ENCODE measurements at regions not wholly inside any gene's neighbourhood (a gene's known extent, or its start where the extent isn't known, plus 50 kb on each side); places are given as distances from the start of the nearest gene placed in this dataset.

DNA sequence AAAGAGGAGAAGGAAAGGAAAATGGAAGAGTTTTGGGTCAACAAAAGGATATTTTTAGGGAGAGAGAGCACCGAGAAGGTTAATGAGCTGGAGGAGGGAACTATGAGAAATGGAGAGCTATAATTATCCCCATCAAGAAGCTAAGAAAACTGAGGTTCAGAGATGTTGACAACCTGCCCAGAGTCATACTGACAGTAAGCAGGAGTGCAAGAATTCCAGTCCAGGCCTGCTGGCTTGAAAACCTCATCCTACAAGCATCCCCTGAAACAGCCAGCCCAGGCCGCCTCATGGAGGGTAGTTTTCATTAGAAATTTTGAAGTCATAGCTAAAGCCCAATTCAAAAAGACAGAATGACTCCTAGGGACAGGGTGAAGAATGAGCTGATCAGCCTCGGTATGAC, 172.1 kb upstream of the LRFN2 start:
- no peak for DNase-seq (ENCODE audit: low spot score)
- no peak overlapping the region for H3K4me3 ChIP-seq
- no peak overlapping the region for H3K27ac ChIP-seq
- TF ChIP-seq, protein P1, sequence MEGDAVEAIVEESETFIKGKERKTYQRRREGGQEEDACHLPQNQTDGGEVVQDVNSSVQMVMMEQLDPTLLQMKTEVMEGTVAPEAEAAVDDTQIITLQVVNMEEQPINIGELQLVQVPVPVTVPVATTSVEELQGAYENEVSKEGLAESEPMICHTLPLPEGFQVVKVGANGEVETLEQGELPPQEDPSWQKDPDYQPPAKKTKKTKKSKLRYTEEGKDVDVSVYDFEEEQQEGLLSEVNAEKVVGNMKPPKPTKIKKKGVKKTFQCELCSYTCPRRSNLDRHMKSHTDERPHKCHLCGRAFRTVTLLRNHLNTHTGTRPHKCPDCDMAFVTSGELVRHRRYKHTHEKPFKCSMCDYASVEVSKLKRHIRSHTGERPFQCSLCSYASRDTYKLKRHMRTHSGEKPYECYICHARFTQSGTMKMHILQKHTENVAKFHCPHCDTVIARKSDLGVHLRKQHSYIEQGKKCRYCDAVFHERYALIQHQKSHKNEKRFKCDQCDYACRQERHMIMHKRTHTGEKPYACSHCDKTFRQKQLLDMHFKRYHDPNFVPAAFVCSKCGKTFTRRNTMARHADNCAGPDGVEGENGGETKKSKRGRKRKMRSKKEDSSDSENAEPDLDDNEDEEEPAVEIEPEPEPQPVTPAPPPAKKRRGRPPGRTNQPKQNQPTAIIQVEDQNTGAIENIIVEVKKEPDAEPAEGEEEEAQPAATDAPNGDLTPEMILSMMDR (IDR thresholded peaks at IDR 0.05) = no peak

DNA sequence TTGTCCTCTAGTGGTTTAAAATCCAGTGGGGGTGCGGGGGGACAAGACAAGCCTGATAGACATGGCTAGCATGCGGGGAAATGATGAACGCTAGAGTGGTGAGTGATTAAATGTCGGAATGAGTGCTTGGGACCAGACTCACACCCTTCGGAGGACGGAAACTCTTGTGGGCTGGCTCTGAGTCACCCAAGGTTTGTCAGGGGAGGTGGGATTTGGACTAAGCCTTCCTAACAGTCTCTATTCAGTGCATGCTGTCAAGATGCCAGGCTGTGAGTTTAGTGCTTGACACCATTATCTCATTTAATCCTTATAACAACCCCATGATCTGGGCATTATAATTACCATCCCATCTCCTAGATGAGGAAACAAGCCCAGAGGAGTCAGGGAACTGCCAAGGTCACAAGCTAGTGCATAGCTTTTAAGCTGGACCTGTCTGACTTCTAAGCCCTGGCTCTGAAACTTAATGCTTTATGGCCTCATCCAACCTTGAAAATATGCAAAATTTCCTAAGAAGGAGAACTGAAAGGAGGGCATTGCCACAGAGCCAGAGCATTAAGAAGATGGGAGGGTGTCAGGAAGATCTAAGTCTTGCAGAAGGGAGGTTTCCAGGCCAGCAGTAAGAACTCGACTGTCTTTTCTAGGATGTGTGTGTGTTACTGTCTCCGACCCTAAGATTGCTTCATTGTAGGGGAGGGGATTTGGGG, 168.7 kb upstream of the LRFN2 start:
- no peak for DNase-seq (ENCODE audit: low spot score)
- TF ChIP-seq, protein P1 (IDR thresholded peaks at IDR 0.05) = no peak
- Histone ChIP-seq H3K27ac (no peak overlapping the region), H3K4me3 (no peak overlapping the region)

DNA sequence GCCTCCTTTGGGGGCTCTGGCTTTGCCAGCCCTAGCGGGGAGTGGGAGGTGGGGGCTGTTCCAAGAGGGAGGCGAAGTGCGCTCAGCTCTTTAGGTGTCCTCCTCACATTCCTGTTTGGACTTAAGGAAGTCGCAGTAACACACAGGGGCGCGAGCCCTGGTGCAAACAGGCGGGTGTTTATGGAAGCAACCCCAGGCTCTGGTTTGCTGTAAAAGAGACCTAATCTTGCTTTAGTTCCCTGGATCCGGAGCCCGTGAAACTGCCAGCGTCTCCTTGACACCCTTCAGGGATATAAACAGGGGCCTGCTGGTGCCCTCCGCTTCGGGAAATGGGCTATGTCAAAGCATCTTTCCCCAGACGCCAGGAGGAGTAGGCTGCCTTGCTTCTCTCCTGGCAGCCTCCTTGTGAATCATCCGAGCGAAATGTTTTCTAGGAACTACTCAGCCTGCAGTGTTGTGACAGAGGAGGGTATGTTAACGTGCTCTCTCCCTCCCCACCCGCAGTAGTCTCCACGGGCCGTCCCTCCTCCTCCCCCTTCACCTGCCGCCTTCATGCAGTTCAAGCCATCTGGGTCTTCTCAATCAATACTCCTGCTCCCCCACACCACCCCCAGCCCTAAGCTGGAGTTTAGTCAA, 168.0 kb upstream of the LRFN2 start:
- DNase-seq (ENCODE audit: low spot score) = no peak
- TF ChIP-seq, protein P1 (IDR thresholded peaks at IDR 0.05) = no peak
- Histone ChIP-seq H3K4me3 (no peak overlapping the region), H3K27ac (no peak overlapping the region)

DNA sequence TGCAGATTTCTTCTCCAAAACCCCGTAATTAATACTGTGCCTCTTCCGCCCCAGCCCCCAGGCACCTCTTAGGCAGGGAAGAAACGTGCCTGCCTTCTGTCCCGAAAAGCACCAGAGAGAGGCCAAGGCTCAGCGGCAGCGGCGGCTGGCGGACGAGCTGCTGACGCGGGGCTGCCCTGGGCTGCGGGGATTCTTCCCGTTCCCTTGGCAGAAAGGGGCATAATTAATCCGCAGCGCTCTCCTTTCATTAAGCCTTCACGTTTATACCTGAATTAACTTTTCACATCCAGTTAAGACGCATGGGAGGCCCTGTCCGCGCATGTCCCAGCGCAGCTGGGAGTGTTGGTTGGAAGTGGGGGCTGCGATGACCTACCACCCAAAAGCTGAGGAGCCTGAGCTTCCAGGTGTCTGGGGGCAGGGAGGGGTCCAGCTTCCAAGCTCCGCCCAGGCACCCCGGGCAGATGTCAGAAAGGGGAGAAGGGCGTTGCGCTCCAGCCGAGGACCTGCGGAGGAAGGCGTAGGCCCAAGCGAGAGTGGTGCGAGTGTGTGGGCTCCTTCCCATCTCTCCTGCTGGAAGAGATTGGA, 167.4 kb upstream of the LRFN2 start:
- TF ChIP-seq, protein P1 (IDR thresholded peaks at IDR 0.05) = no peak
- no peak for DNase-seq (ENCODE audit: low spot score)
- Histone ChIP-seq H3K27ac (no peak overlapping the region), H3K4me3 (no peak overlapping the region)

DNA sequence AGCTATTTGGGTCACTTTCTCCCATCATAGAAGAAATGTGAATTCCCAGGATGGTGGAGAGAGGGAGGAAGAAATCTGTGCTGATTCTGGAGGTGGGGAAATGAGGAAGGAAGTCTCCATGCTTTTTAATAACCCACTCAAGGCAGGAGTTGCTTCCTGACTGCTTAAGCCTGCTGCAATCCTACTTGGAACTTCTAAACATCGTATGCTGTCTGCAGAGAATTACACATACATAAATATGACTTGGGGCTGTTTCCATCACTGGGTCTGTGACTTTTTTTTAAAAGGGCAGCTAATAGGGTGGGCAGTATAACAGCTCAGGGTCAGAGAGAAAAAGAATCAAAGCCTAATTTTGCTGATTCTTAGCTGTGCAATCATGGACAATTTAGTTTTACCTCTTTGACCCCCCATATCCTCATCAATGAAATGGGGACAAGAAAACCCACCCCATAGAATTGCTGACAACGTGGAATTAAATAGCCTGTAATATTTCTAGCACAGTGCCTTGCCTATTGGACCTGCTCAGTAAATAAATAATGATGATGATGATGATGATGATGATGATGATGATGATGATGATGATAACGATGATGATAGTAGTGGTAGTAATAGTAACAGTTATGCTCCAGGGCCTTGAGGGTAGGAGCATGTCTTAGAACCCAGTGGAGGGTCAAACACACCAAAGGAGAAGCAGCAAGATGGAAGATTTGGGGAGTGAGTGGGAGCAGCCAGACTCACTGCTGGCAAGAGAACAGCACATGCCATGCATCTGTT, 166.7 kb upstream of the LRFN2 start:
- no peak for DNase-seq (ENCODE audit: low spot score)
- TF ChIP-seq, protein P1 (IDR thresholded peaks at IDR 0.05) = no peak

DNA sequence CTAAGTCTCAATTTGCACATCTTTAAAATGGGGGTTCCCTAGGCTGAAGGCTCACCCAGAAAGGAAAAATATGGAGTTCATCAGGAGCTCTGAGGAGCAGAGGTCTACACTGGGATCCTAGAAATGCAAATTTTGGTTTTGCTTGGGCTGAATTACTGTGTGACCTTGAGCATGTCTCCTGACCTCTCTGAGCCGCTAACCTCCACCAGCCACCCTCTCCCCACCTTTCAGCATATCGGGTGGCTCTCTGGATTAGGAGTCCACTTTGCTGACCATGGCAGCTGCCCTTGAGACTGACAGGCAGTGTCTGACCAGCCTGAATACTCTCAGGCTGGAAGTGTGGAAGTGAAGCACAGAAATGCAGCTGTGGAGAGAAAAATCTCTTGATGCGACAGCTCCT, 165.9 kb upstream of the LRFN2 start:
- Histone ChIP-seq H3K27ac (no peak overlapping the region), H3K4me3 (no peak overlapping the region)
- TF ChIP-seq, protein P1 (IDR thresholded peaks at IDR 0.05) = no peak
- DNase-seq (ENCODE audit: low spot score) = no peak

More for the DNA sequence above, 166.7 kb upstream of the LRFN2 start:
- Histone ChIP-seq H3K4me3 (no peak overlapping the region), H3K27ac (no peak overlapping the region)

Data from coronary artery (tissue), 2 donors.